HG03432 (cell line): ENCODE measurements at regions not wholly inside any gene's neighbourhood (a gene's known extent, or its start where the extent isn't known, plus 50 kb on each side); places are given as distances from the start of the nearest gene placed in this dataset.

Experiments
- ATAC-seq: cut with Tn5 transposase; IDR thresholded peaks from one replicate; pipeline ENCODE4 v1.9.1; 2021; ENCODE audit warnings: mild to moderate bottlenecking, moderate library complexity; ENCODE audit not compliant: unreplicated experiment

- no peak for ATAC-seq
These were observed 166.5 kb upstream of the NR3C1 start for GRCh38 chr5:143569722-143570567.

DNA sequence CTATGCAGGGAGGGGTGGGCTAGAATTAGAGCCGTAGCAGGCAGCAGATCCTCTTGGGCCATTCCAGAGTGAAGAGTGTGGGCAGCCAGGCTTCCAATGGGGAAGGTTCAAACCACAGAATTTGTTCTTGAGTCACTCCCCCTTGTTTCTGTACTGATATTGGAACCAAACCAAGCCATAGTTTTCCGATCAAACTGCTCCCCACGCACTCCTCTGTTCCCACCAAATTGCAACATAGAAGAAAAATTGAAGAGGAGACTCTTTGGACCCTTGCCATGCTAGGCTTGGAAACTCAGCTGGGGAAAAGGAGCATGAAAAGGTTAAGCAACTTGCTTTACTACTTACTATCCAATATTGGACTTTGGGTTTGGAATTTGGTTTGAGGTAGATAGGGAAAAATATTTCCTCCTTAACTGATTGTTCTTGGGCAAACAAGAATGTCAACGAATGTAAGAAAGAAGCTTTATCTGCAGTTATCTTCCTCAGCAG is 165.8 kb upstream of the NR3C1 start:
- ATAC-seq, result no peak

DNA sequence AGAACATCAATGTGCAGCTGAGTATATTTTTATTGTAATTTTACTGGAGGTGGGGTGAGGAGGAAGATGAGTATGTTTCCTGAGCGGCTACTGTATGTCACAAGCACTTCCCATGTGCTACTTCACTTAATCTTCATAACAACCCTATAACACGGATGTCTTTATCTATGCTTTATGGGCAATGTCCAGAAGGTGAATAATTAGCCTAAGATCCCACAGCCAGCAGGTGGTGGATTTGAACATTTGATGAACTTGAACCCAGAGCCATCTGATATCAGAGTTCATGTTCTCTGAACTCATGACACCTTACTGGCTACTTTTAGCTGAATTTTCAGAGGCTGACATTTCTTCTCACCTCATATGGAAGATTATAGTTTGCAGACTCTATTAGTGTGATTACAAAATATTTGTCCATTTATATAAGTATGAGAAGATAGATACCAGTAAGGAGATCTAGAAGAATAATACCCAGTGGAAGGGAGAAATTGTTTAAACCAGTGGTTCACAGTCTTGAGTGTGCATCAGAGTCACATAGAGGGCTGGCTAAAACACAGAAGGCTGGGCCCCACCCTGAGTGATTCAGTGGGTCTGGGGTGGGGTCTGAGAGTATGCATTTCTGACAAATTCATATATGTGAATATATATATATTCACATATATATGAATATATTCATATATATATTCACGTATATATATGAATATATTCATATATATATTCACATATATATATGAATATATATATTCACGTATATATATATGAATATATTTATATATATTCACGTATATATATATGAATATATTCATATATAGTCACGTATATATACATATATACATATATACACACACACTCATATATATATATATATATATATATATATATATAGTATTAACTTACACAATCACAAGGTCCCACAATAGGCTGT is 164.4 kb upstream of the NR3C1 start:
- no peak for ATAC-seq

DNA sequence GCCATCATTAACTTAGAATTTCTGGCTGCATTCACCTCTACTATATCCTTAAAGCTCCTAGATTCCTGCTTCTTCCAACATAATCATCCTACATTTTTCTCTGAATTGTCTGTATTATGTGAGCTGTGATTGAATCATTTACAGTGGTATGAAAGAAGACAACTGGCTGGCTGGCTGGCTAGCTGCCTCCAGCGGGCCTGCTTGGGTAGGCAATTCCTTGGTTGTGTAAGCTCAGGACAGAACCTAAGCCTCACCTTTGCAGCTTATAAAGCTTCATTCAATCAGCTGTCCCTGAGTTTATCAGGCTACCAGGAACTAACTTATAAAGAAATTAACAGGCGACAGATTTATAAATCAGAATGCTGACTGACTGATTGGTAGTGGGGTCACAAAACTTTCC is 162.7 kb upstream of the NR3C1 start:
- ATAC-seq, result no peak

DNA sequence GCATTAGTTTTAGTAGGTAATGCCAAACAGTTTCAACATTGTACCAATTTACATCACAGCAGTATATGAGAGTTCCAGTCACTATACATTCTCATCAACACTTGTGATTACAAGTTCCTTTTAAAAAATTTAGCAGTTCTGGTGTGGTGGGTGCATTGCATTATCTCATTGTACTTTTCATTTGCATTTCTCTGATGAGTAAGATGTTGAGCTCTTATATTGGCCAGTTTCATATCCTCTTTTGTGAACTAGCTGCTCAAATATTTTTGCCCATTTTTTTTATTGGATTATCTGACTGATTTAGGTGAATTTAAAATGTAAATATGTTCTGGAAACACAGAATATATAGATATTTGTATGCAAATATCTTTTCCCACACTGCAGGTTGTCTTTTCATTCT is 160.9 kb upstream of the NR3C1 start:
- peak; percentile 99 for ATAC-seq

GRCh38 chr5:143562935-143563334 is 159.4 kb upstream of the NR3C1 start:
- no peak for ATAC-seq

DNA sequence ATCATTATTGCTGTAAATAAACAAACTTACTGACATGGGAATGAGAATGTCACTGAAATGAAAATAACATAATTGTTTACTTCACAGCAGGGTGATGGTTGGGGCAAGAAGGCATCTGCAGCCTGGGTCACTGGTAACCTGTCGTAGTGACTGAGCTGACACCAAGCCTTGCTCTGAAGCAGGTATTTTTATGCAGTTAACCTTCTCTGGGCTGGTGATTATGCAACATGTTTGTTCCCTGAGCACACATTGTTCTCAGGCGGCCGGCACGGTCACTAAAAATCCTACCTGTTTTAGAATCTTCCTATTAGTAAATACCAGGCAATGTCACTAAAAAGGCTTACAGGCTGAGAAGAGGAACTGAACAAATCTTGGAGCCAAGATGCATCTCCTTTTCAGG is 157.7 kb upstream of the NR3C1 start:
- no peak for ATAC-seq

DNA sequence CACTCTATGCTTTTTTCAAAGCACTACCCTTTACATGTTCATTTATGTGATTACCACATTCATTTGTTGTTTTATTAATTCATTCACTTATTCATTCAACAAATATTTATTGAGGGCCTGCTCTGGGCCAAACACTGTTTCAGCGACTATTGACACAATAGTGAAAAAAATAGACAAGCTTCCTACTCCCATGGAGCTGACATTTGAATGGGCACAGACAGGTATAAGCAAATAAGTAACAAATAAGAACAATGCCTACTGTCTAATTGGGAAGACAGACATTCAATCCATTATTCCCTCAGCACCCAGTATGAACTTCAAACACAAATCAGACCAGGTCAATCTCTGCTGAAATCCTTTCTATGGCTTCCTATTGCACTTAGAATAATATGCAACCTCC is 156.9 kb upstream of the NR3C1 start:
- ATAC-seq, result no peak

DNA sequence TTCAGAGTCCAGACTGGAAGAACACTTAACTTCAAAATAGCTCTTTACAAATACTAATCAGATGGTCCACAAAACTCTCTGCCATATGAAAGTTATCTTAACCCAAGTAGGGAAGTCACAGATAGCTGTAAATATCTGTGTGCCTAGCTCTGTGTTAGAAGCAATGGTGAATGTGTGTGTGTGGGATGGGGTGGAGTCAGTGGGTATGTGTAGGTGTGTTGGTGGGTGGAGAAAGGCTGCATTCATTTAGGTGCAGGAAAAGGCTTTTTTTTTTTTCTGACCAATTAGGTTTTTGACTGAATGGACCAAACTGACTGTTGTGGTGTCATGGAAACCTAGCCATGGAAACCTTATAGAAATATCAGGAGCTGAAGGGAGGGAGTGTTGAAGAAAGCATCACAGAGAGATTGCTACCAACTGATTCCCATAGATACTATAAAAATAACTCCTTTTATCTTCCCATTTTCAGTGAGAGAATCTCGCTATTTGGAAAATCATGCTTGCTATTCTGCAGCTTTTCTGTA is 156.2 kb upstream of the NR3C1 start:
- no peak for ATAC-seq

GRCh38 chr5:143558048-143558447 is 154.6 kb upstream of the NR3C1 start:
- no peak for ATAC-seq

DNA sequence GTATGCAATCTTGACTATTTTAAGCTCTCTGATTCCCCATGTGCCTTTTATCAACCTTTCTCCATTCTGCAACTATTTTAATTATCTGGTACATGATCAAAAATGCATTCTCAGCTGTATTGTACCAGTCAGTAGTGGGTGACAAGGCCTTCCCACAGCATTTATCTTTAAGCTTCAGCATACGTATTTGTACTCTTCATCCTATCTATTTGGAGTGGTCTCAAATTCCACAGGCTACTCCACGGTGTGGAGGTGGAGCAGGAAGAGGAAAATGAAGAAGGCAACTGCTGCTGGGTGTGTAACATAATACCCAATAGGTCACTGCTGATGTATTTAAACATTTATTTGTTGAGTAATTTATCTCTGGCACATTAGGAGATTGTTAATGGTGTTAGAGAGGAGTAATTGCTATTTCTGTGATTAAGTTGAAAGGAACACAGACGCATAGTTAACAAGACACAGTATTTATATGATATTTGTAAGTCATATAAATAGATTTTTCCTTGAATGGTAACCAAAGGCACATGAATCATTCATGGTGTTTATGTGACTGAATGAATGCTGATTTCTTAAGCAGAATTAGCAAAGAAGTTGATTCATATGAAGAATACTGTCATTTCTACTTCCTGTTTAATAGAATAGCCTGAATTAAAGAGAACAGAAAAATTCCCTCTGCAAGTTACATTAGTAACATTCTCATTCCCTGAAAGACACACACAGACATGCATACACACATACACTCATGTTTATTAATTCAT is 153.8 kb upstream of the NR3C1 start:
- peak; percentile 60 for ATAC-seq

- no peak for ATAC-seq
These were observed 151.5 kb upstream of the NR3C1 start for GRCh38 chr5:143554918-143555477.

DNA sequence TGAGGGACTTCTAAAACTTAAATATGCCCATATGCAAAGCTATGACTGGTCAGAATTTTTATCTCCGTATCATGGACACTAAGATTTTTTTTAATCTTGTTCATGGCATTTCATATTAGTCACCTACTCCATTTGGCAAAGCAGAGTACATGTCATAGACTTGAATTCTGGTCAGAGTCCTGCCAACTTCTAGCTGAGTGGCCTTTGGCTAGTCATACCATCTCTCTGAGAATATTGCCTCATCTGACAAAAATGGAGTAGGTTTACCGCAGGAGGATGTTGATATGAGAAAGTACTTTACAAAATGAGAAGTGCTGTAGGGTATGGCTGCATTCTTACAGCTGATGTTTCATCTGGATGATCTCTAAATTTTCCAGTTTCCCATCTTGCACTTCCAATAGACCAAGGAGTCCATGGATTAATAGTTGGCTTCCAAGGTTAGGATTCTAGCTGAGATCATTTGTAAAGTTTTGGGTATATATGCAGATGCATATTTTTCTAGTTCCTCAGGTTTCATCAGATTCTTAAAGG is 150.8 kb upstream of the NR3C1 start:
- no peak for ATAC-seq

GRCh38 chr5:143552680-143553079 is 149.2 kb upstream of the NR3C1 start:
- ATAC-seq, result no peak

GRCh38 chr5:143551820-143552251 is 148.3 kb upstream of the NR3C1 start:
- ATAC-seq, result no peak

- no peak for ATAC-seq
These were observed 147.6 kb upstream of the NR3C1 start for GRCh38 chr5:143550986-143551630.

DNA sequence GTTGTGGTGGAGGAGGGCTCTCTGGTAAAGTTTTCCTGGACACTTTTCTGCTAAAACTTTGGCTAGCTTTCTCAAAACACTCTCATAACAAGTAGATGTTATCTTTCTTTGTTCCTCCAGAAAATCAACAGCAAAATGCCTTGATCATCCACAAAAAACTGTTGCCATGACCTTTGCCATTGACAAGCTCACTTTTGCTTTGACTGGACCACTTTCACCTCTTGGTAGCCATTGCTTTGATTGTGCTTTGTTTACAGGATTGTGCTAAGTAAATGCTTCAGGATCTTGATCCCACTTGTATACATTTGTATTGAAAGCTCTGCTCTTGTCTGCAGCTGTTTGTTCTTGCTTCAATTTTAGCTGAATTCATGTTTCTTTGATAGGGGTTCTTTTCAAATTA is 143.9 kb upstream of the NR3C1 start:
- no peak for ATAC-seq

- no peak for ATAC-seq
These were observed 142.9 kb upstream of the NR3C1 start for GRCh38 chr5:143546394-143546793.

- ATAC-seq, result no peak
These were observed 141.1 kb upstream of the NR3C1 start for GRCh38 chr5:143544606-143545005.
